ENCODE measurements at regions not wholly inside any gene's neighbourhood (a gene's known extent, or its start where the extent isn't known, plus 50 kb on each side); places are given as distances from the start of the nearest gene placed in this dataset.

- DNase-seq (ENCODE audit: low read depth, low spot score): no peak
Observed at GRCh38 chr4:4808086-4808485, 51.4 kb upstream of the MSX1 start.

- no peak for DNase-seq (ENCODE audit: low read depth, low spot score)
Observed at GRCh38 chr4:4805887-4806286, 53.6 kb upstream of the MSX1 start.

GRCh38 chr4:4803912-4804296 lies 55.6 kb upstream of the MSX1 start:
- DNase-seq (ENCODE audit: low read depth, low spot score): no peak

DNA sequence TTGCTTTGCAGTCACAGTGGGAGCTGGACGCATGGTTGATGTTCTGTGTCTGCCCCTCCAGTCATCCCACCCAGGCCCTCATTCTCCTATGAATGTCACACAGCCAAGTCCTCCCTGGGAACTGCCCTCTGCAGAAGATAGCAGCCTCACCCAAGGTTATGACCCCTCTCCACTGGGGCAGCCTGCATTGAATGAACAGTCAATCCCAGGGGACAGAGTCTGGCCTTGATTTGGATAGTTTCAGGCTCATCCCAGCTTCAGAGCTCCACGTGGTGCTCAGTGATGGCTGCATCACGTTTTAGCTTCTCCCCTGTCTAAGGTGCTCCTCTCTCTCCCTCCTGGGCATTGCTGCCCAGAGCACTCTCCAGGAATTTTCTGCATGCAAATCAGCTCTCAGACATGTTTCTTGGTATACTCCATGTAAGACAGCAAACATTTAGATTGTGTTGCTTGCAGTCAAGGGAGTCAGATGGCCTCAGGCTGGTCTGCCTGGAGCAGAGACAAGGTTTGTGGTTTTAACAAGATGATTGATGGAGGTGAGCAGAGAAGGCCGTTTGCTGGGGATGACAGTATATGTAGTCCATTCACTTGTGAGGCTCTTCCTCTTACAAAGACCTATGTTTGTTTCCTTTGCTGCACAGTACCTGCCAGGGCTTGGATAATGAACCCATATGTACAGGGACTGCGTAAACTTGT lies 56.1 kb upstream of the MSX1 start:
- DNase-seq (ENCODE audit: low read depth, low spot score): no peak

DNA sequence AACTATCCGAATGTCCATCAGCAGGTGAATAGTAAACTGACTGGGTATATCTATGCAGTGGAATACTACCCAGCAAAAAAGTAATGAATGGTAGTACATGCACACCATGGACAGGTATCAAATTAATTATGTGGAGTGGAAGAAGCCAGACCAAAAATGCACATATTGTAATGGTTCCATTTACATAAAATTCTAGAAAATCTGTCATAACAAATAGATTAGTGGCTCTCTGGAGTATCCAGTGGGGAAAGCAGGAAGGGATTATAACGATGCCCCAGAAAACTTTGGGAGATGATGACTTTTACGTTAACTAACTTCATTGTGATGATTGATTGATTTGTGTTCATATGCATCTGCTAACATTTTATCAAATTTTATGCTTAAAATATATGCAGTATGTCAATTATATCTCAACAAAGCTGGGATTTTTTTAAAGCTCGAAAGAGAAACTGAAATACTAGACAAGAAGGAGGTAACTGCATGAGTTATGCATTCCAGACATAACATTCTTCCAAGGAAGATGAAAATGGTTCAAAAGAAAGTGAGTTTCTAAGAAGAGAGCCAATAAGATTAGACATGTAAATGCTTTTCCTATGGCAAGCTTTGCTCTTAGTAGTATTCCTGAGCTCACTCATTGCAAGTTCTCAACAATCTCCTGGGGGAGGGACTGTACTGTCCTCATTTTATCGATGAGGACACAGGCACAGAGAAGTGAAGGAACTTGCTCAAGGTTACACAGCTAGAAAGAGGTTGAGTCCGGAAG lies 58.6 kb upstream of the MSX1 start:
- no peak for DNase-seq (ENCODE audit: low read depth, low spot score)

GRCh38 chr4:4794421-4794820 lies 65.0 kb upstream of the MSX1 start:
- DNase-seq (ENCODE audit: low read depth, low spot score): no peak

DNA sequence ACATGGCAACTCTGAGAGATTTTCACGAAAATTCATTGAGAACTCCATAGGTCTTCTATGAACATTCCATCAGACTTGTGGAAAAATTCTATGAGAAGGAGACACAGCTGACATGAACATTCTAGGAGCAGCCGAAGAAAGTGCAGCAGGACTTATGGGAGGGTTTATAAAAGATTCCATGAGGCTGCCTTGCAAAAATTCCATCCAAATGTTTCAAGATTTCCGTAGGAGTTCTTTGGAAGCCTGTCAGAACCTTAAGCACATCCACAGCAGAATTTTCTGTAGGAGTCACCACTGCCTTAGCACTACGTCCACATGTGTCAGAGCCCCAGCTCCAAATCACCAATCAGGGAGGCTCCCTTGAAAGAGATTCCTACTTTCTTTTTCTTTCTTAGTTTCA lies 67.0 kb upstream of the MSX1 start:
- DNase-seq (ENCODE audit: low read depth, low spot score): no peak

GRCh38 chr4:4791299-4792111 lies 68.0 kb upstream of the MSX1 start:
- DNase-seq (ENCODE audit: low read depth, low spot score): no peak

DNA sequence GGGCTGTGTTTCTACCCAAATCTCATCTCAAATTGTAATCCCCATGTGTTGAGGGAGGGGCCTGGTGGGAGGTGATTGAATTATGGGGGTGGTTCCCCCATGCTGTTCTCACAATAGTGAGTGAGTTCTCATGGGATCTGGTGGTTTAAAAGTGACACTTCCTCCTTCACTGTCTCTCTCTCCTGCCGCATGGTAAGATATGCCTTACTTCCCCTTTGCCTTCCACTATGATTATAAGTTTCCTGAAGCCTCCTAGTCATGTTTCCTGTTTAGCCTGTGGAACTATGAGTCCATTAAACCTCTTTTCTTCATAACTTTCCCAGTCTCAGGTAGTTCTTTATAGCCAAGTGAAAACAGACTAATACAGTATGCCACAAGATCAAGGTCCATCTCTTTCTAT lies 70.0 kb upstream of the MSX1 start:
- DNase-seq (ENCODE audit: low read depth, low spot score): no peak

DNA sequence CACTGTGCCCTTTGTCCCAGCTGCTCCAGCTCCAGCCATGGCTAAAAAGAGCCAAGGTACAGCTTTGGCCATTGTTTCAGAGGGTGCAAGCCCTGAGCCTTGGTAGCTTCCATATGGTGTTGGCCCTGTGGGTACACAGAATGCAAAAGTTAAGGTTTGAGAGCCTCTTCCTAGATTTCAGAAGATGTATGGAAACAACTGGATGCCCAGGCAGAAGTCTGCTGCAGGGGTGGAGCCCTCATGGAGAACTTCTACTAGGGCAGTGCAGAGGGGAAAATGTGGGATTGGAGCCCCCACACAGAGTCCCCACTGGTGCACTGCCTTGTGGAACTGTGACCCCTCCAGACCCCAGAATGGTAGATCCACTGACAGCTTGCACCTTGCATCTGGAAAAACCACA lies 70.9 kb upstream of the MSX1 start:
- DNase-seq (ENCODE audit: low read depth, low spot score): no peak

- no peak for DNase-seq (ENCODE audit: low read depth, low spot score)
Observed at GRCh38 chr4:4787421-4787820, 72.0 kb upstream of the MSX1 start.

- no peak for DNase-seq (ENCODE audit: low read depth, low spot score)
Observed at GRCh38 chr4:4784379-4784778, 75.1 kb upstream of the MSX1 start.

GRCh38 chr4:4783847-4784246 lies 75.6 kb upstream of the MSX1 start:
- DNase-seq (ENCODE audit: low read depth, low spot score): no peak

GRCh38 chr4:4782969-4783368 lies 76.5 kb upstream of the MSX1 start:
- DNase-seq (ENCODE audit: low read depth, low spot score): no peak

DNA sequence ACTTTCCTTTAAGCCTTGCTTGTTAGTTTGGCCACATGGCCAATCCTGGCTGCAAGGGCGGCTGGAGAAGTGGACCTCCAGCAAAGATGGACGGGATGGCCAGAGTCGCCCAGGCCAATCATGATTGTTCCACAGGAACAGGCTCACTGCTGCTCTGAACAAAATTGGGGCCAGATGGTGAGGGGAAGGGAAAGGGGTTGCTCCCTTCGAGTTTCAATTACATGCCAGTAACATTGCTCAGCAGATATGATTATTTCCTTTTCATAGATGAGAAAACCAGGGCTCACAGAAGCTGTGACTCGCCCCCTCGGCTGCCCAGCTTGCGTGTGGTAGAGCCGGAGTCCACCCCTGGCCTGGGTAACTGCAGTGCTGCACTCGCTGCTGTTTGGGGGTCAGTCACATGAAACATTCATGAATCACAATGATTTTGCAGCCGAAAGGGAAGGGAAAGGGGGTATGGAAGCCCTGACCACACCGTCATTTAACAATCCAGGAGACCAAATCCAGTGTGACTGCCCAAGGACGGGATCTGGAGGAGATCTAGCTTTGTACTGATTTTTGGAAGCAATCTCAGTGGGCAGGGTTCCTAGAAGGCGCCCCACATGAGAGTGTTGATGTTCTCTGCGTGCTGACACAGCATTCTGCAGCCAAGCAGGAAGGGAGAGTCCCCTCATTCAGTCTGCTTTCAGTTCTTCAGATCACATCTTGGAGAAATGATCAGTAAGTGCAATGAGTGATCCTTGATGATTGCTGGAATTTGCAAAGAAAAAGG lies 77.3 kb upstream of the MSX1 start:
- DNase-seq (ENCODE audit: low read depth, low spot score): no peak

DNA sequence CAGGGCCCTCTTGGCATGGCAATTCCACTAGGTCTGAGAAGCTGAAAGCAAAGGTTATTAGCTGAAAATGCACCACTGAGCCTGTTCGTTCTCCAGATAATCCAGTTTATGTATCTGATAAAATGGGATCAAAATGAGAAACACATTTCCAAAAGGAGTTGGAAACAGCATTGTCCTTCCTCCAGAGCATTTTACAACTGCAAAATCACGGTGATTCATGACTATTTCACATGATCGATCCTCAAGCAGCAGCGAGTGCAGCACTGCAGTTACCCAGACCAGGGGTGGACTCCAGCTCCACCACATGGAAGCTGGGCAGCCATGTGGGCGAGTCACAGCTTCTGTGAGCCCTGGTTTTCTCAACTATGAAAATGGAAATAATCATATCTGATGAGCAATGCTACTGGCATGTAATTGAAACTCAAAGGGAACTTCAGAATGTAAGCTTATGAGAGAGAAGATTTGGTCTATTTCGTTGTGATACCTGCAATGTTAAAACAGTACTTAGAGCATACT lies 78.7 kb upstream of the MSX1 start:
- no peak for DNase-seq (ENCODE audit: low read depth, low spot score)

GRCh38 chr4:4779486-4779885 lies 80.0 kb upstream of the MSX1 start:
- no peak for DNase-seq (ENCODE audit: low read depth, low spot score)

DNA sequence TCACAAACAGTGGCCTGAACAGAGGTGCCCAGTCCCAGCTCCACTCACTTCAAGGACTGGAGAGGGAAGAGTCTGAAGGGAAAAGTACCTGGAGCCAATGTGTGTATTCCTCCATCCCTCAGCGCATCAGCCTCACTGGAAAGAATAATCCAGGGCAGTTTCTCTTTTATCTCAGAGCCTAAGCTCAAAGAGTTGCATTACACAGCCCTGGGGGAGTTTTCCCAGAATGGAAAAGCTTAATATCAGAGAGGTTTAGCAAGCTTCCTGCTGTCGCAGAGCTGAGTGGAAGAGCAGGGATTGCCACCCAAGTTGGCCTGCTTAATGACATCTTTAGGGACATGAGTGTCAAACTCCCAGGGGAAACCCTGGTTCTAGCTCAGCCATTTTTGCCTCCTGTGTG lies 80.4 kb upstream of the MSX1 start:
- DNase-seq (ENCODE audit: low read depth, low spot score): no peak

GRCh38 chr4:4778554-4778953 lies 80.9 kb upstream of the MSX1 start:
- no peak for DNase-seq (ENCODE audit: low read depth, low spot score)

DNA sequence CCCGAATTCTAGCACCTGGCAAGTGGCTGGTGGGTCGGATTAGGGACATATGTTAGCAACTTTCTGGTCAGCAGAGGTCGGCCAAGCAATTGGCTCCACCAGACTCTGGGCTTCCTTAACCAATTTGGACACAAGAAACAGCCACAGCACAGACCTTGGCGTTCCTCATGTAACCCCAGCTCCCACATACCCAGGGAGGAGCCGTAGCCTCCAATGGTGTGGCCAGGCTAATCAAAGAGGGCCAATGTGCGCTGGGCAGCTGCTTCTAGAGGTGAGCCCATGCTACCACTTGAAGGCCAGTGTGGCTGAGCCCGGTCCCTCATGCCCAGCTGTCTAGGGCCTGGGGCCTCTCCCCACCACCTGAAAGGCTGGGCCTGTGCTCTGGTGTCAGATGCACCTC lies 82.5 kb upstream of the MSX1 start:
- no peak for DNase-seq (ENCODE audit: low read depth, low spot score)

DNA sequence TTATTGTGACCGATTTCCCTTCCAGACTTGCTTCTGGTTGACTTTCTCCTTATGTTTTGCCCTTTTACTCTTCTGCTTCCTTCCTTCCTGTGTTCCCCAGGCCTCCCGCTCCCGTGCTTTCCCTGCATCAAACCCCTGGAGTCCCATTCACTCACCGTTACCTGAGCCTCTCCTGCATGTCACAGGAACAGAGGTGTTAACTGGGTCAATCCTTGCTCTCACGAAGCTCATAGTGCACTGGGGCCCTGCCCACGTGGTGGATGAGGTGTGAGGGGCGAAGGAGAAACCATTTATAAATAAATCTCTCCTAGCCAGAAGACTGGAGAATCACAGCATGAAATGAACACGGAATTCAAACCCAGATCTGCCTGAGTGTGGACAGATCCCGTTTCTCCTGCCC lies 83.1 kb upstream of the MSX1 start:
- no peak for DNase-seq (ENCODE audit: low read depth, low spot score)
